ENCODE measurements at regions not wholly inside any gene's neighbourhood (a gene's known extent, or its start where the extent isn't known, plus 50 kb on each side); places are given as distances from the start of the nearest gene placed in this dataset.
A peak's percentile ranks its signal among the peaks of the same experiment; 100 is the strongest.

DNA sequence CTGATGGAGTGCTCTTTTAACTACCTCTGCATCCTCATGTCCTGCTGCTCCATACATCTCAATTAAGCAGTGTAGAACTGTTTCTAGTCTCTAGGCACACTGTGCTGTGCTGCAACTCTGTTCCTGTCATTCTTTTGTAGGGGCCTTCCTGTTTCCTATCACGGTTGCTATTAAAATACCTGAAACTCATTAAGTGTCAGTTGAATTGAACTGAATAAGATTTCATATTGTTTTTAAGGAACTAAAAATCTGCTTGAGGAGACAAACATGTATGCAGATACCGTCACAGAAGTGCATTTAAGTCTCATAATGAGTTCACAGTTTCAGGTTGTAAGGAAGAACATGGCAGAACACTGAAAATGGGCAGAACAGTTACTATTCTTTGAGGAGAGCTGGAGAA is 170.1 kb downstream of the LARP7 start:
- no peak for DNase-seq
- peaks cover 1% of the 10 kb centered on the region for H3K4me1 Mint-ChIP-seq (ENCODE audit: low read depth, unreplicated experiment)
- H3K4me3 Mint-ChIP-seq (ENCODE audit: low read depth, unreplicated experiment): no peak overlapping the region
- H3K36me3 Mint-ChIP-seq (ENCODE audit: insufficient read depth, unreplicated experiment): no peaks in the 10 kb centered on the region
- TF ChIP-seq, protein P1, sequence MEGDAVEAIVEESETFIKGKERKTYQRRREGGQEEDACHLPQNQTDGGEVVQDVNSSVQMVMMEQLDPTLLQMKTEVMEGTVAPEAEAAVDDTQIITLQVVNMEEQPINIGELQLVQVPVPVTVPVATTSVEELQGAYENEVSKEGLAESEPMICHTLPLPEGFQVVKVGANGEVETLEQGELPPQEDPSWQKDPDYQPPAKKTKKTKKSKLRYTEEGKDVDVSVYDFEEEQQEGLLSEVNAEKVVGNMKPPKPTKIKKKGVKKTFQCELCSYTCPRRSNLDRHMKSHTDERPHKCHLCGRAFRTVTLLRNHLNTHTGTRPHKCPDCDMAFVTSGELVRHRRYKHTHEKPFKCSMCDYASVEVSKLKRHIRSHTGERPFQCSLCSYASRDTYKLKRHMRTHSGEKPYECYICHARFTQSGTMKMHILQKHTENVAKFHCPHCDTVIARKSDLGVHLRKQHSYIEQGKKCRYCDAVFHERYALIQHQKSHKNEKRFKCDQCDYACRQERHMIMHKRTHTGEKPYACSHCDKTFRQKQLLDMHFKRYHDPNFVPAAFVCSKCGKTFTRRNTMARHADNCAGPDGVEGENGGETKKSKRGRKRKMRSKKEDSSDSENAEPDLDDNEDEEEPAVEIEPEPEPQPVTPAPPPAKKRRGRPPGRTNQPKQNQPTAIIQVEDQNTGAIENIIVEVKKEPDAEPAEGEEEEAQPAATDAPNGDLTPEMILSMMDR (IDR thresholded peaks at IDR 0.05; ENCODE audit: unreplicated experiment): no peak
- intact Hi-C loops (cut with micrococcal nuclease; ENCODE audit: unreplicated experiment): no loop called here
- no peak overlapping the region for H3K27ac Mint-ChIP-seq (ENCODE audit: unreplicated experiment)
- H3K27me3 Mint-ChIP-seq (ENCODE audit: unreplicated experiment): peaks cover under 1% of the 10 kb centered on the region
- H3K9me3 Mint-ChIP-seq (ENCODE audit: low read depth, unreplicated experiment): no peaks in the 10 kb centered on the region
- no TSS peak for BruUV-seq (replicated peaks)
- CTCF ChIA-PET: no interaction called here

DNA sequence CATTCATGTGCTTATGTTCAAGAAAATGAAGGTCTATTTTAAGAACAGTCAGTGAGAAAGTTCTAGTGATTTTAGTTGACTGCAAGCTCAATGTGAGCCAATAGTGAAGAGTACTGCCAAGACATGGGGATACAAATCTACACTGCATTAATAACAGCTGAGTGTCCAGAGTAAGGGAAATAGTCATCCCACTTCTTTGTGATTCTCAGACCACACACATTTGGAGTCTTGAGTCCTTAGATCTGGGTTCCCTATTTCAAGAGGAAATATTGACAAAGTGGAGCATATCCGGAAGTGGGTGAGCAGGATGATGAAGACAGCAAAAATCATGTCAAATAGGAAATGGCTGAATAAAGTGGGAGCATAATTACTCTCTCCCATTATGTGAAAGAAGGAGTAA is 171.1 kb downstream of the LARP7 start:
- BruUV-seq (replicated peaks): no TSS peak
- Mint-ChIP-seq H3K4me1 (ENCODE audit: low read depth, unreplicated experiment) (no peaks in the 10 kb centered on the region), H3K4me3 (ENCODE audit: low read depth, unreplicated experiment) (no peak overlapping the region), H3K36me3 (ENCODE audit: insufficient read depth, unreplicated experiment) (no peaks in the 10 kb centered on the region), H3K9me3 (ENCODE audit: low read depth, unreplicated experiment) (no peaks in the 10 kb centered on the region), H3K27me3 (ENCODE audit: unreplicated experiment) (no peaks in the 10 kb centered on the region), H3K27ac (ENCODE audit: unreplicated experiment) (no peak overlapping the region)
- CTCF ChIA-PET: no interaction called here
- no peak for DNase-seq
- TF ChIP-seq, protein P1 (IDR thresholded peaks at IDR 0.05; ENCODE audit: unreplicated experiment): no peak
- intact Hi-C loops (cut with micrococcal nuclease; ENCODE audit: unreplicated experiment): no loop called here

DNA sequence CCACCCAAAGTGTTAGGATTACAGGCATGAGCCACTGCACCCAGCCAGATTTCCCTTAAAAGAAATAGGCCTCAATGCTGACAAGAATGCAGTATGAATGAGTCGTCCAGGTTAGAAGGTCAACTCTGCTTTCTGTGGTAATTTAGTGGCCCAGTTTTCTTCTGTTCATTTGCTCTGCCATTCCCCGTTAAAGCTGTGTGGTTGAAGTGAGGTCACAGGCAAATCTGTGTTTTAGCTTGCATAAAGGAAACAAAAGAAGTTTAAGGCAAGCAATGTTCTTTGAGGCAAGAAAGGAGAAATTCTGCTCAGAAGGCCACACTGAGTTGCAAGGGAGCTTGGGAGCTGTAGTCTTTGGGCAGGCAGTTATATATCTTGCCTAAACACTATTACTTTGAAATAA is 176.8 kb downstream of the LARP7 start:
- Mint-ChIP-seq H3K4me3 (ENCODE audit: low read depth, unreplicated experiment) (no peak overlapping the region), H3K27me3 (ENCODE audit: unreplicated experiment) (no peaks in the 10 kb centered on the region), H3K9me3 (ENCODE audit: low read depth, unreplicated experiment) (no peaks in the 10 kb centered on the region), H3K4me1 (ENCODE audit: low read depth, unreplicated experiment) (peaks cover 12% of the 10 kb centered on the region), H3K27ac (ENCODE audit: unreplicated experiment) (no peak overlapping the region), H3K36me3 (ENCODE audit: insufficient read depth, unreplicated experiment) (peaks cover 9% of the 10 kb centered on the region)
- intact Hi-C loops (cut with micrococcal nuclease; ENCODE audit: unreplicated experiment): no loop called here
- BruUV-seq (replicated peaks): no TSS peak
- CTCF ChIA-PET: no interaction called here
- DNase-seq: no peak
- TF ChIP-seq, protein P1 (IDR thresholded peaks at IDR 0.05; ENCODE audit: unreplicated experiment): no peak

DNA sequence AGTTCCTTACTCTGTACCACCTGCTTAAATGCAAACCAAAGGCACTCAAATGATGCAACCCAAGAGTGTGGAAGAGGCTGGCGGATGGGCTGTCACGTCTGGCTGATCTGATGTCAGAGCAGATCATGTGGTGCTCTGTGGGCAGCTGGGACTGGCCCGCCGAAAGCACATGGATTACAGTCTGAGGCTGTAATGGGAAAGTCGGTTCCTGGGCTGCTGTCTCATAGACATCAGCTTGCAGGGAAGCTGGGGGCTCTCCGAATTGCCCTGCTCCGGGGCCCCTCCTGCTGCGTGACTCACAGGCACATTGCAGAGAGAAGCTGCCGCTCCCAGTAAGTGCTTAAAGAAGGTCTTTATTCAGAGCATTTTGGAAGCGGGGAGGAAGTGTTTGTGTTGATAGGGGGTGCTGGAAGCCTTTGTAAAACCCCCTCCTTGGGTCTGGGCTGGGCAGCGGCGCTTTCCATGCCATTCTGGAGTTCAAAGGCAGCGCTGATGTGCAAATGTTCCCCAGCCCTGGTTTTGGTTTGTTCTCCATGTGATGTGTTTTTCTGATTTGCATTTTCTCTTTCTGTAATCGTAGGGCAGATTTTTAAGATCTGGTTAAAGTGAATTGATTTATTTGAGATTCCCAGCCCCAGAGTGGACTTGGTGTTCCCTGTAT is 181.1 kb downstream of the LARP7 start:
- Mint-ChIP-seq H3K36me3 (ENCODE audit: insufficient read depth, unreplicated experiment) (peaks cover 9% of the 10 kb centered on the region), H3K9me3 (ENCODE audit: low read depth, unreplicated experiment) (no peaks in the 10 kb centered on the region)

More for the DNA sequence above, 181.1 kb downstream of the LARP7 start:
- Mint-ChIP-seq H3K27me3 (ENCODE audit: unreplicated experiment) (no peaks in the 10 kb centered on the region), H3K4me1 (ENCODE audit: low read depth, unreplicated experiment) (peaks cover 14% of the 10 kb centered on the region), H3K27ac (ENCODE audit: unreplicated experiment) (peak overlapping the region; percentile 81), H3K4me3 (ENCODE audit: low read depth, unreplicated experiment) (peak overlapping the region; percentile 74)
- CTCF ChIA-PET: interaction anchor here (0.6 kb wide), 1 partner anchor 53 kb away, joined by 3 read pairs; no protein-coding TSS in a partner anchor
- DNase-seq: peak; percentile 39
- intact Hi-C loops (cut with micrococcal nuclease; ENCODE audit: unreplicated experiment): no loop called here
- BruUV-seq (replicated peaks): TSS peak; percentile 66
- TF ChIP-seq, protein P1 (IDR thresholded peaks at IDR 0.05; ENCODE audit: unreplicated experiment): no peak
